Neuronal stem cell (in vitro differentiated cells): ENCODE measurements at regions not wholly inside any gene's neighbourhood (a gene's known extent, or its start where the extent isn't known, plus 50 kb on each side); places are given as distances from the start of the nearest gene placed in this dataset.
"Not testable (repeated sequence)": the region's sequence is repeated elsewhere in the genome, so short reads cannot be mapped to it uniquely, and the experiment has no call there.

Experiments used
- DNase-seq: peaks from one replicate; pipeline ENCODE4 v3.0.0-alpha.2; 2013; ENCODE audit warnings: low spot score
- H2AFZ ChIP-seq: one replicate; pipeline ENCODE4 v1.6.1; 2013; ENCODE audit warnings: mild to moderate bottlenecking, low read length, inconsistent platforms
- H2AK5ac ChIP-seq: 2 replicates; pipeline ENCODE4 v1.6.1; 2013; ENCODE audit warnings: low read depth, mild to moderate bottlenecking, inconsistent platforms, low read length, moderate library complexity, mixed read lengths
- H2BK120ac ChIP-seq: 2 replicates; pipeline ENCODE4 v1.6.1; 2013; ENCODE audit warnings: low read depth, mild to moderate bottlenecking, inconsistent platforms, low read length, moderate library complexity, mixed read lengths
- H2BK12ac ChIP-seq: one replicate; pipeline ENCODE4 v1.6.1; 2013; ENCODE audit warnings: low read length, inconsistent platforms
- H2BK15ac ChIP-seq: 2 replicates; pipeline ENCODE4 v1.6.1; 2013; ENCODE audit warnings: mild to moderate bottlenecking, low read length, inconsistent platforms, mixed read lengths
- H2BK5ac ChIP-seq: one replicate; pipeline ENCODE4 v1.6.1; 2013; ENCODE audit warnings: inconsistent platforms, mild to moderate bottlenecking, low read length, moderate library complexity
- H3K14ac ChIP-seq: one replicate; pipeline ENCODE4 v1.6.1; 2013; ENCODE audit warnings: low read length, inconsistent platforms
- H3K18ac ChIP-seq: 2 replicates; pipeline ENCODE4 v1.6.1; 2013; ENCODE audit warnings: low read length, inconsistent platforms
- H3K23ac ChIP-seq: 2 replicates; pipeline ENCODE4 v1.6.1; 2013; ENCODE audit warnings: low read depth, mild to moderate bottlenecking, mixed read lengths, low read length, inconsistent platforms; ENCODE audit not compliant: poor library complexity
- H3K27ac ChIP-seq: replicated peaks from 3 replicates; pipeline ENCODE4 v1.5.1; 2013; ENCODE audit warnings: low read length, inconsistent platforms
- H3K27me3 ChIP-seq, 3 experiments: 2 replicates each; pipeline ENCODE4 v1.6.1; 2013; ENCODE audit warnings: low read length in 3 of 3, mild to moderate bottlenecking in 2 of 3, inconsistent platforms in 1 of 3, low read depth in 1 of 3, mixed read lengths in 1 of 3, moderate library complexity in 1 of 3; ENCODE audit not compliant: control insufficient read depth in 3 of 3, insufficient read depth in 3 of 3
- H3K36me3 ChIP-seq, 2 donors: replicated peaks in 1 of 2; 2 replicates each; pipeline ENCODE4 v1.6.1; 2013; ENCODE audit warnings: low read length in 2 of 2; ENCODE audit not compliant: control insufficient read depth in 2 of 2, insufficient read depth in 2 of 2
- H3K4ac ChIP-seq: 2 replicates; pipeline ENCODE4 v1.6.1; 2013; ENCODE audit warnings: inconsistent platforms, mild to moderate bottlenecking, low read length, moderate library complexity
- H3K4me1 ChIP-seq, 2 donors: 1 replicate in 1 of 2; 2 replicates in 1 of 2; pipeline ENCODE4 v1.6.1; 2013; ENCODE audit warnings: low read length in 2 of 2, low read depth in 1 of 2; ENCODE audit not compliant: control insufficient read depth in 2 of 2, insufficient read depth in 1 of 2
- H3K4me2 ChIP-seq: one replicate; pipeline ENCODE4 v1.6.1; 2013; ENCODE audit warnings: mild to moderate bottlenecking, low read length, inconsistent platforms; ENCODE audit not compliant: insufficient read depth, poor library complexity, severe bottlenecking
- H3K4me3 ChIP-seq, 2 donors: 2 replicates each; pipeline ENCODE4 v1.5.1; 2013; ENCODE audit warnings: low read length in 2 of 2, mild to moderate bottlenecking in 2 of 2, inconsistent platforms in 1 of 2, moderate library complexity in 1 of 2
- H3K79me1 ChIP-seq: one replicate; pipeline ENCODE4 v1.6.1; 2013; ENCODE audit warnings: low read depth, mild to moderate bottlenecking, inconsistent platforms, low read length, moderate library complexity
- H3K9ac ChIP-seq: one replicate; pipeline ENCODE4 v1.6.1; 2013; ENCODE audit warnings: mild to moderate bottlenecking, low read depth, low read length, inconsistent platforms; ENCODE audit not compliant: poor library complexity
- H3K9me3 ChIP-seq, 2 donors: replicated peaks in 1 of 2; 2 replicates each; pipeline versions ENCODE3 to v1.6.1; 2013; ENCODE audit warnings: low read length in 2 of 2, mild to moderate bottlenecking in 2 of 2, inconsistent platforms in 1 of 2, low read depth in 1 of 2, mixed read lengths in 1 of 2, moderate library complexity in 1 of 2; ENCODE audit not compliant: control insufficient read depth in 2 of 2, insufficient read depth in 1 of 2
- H4K8ac ChIP-seq: one replicate; pipeline ENCODE4 v1.6.1; 2013; ENCODE audit warnings: low read depth, mild to moderate bottlenecking, inconsistent platforms, low read length, moderate library complexity
- H4K91ac ChIP-seq: one replicate; pipeline ENCODE4 v1.6.1; 2013; ENCODE audit warnings: low read length, low read depth, mild to moderate bottlenecking, inconsistent platforms; ENCODE audit not compliant: poor library complexity
- WGBS, 2 donors: extraction: QIAGEN DNeasy Blood & Tissue Kit; methylation state at CpG; one replicate each; pipeline ENCODE4 v1.1.7; 2013; ENCODE audit warnings: missing lambda C conversion rate in 2 of 2, mixed read lengths in 1 of 2; ENCODE audit not compliant: insufficient read length in 2 of 2, insufficient replicate concordance in 1 of 2; ENCODE audit errors: extremely low coverage in 2 of 2; 5-methylcytosine and 5-hydroxymethylcytosine counted together

GRCh38 chr16:60771138-60771537, 1265.1 kb downstream of the CDH8 start:
- H4K8ac ChIP-seq = no peak overlapping the region

DNA sequence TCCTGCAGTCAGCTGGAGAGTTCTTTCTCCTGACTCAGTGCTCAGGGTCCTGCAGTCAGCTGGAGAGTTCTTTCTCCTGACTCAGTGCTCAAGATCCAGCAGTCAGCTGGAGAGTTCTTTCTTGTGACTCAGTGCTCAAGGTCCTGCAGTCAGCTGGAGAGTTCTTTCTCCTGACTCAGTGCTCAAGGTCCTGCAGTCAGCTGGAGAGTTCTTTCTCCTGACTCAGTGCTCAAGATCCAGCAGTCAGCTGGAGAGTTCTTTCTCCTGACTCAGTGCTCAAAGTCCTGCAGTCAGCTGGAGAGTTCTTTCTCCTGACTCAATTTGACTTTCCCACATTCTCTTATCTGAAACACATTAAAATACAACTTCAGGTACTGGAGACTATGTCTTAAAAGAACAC, 1265.9 kb downstream of the CDH8 start:
- not testable (repeated sequence) for DNase-seq, H3K4me3 ChIP-seq, H3K27me3 ChIP-seq, H4K91ac ChIP-seq, H3K4ac ChIP-seq, H3K4me2 ChIP-seq, H3K79me1 ChIP-seq, H2AFZ ChIP-seq, H3K27ac ChIP-seq, H3K9me3 ChIP-seq, H3K4me1 ChIP-seq, H3K18ac ChIP-seq, H2BK5ac ChIP-seq, H2AK5ac ChIP-seq, H2BK120ac ChIP-seq, H4K8ac ChIP-seq, H3K9ac ChIP-seq, H2BK15ac ChIP-seq, H2BK12ac ChIP-seq, H3K14ac ChIP-seq, H3K36me3 ChIP-seq, H3K23ac ChIP-seq

More at GRCh38 chr16:60771138-60771537, 1265.1 kb downstream of the CDH8 start:
- no peak overlapping the region for H2BK5ac ChIP-seq
- H3K4me3 ChIP-seq = no peak overlapping the region
- no peak overlapping the region for H3K27ac ChIP-seq
- H4K91ac ChIP-seq = no peak overlapping the region
- WGBS, 2 donors = no CpG with 5 or more reads among the region's 4 CpGs
- no peak overlapping the region for H3K18ac ChIP-seq
- no peak overlapping the region for H2AFZ ChIP-seq
- no peak overlapping the region for H2BK15ac ChIP-seq
- H3K14ac ChIP-seq = no peak overlapping the region
- no peaks in the 10 kb centered on the region for H3K4me1 ChIP-seq
- no peak overlapping the region for H3K4me2 ChIP-seq
- no peak overlapping the region for H2BK12ac ChIP-seq
- H3K23ac ChIP-seq = no peak overlapping the region
- H3K79me1 ChIP-seq = no peaks in the 10 kb centered on the region
- DNase-seq = no peak
- H3K9ac ChIP-seq = no peak overlapping the region
- H2BK120ac ChIP-seq = no peak overlapping the region
- no peak overlapping the region for H3K4ac ChIP-seq
- H3K36me3 ChIP-seq = no peaks in the 10 kb centered on the region
- no peak overlapping the region for H2AK5ac ChIP-seq
- no peaks in the 10 kb centered on the region for H3K27me3 ChIP-seq
- H3K9me3 ChIP-seq = peaks cover 0 to 2% of the 10 kb centered on the region in 2 donors

- Histone ChIP-seq H3K9ac (no peak overlapping the region), H4K8ac (no peak overlapping the region), H3K4me1 (no peaks in the 10 kb centered on the region), H3K18ac (no peak overlapping the region), H3K23ac (no peak overlapping the region), H2BK5ac (no peak overlapping the region), H2BK120ac (no peak overlapping the region), H3K79me1 (no peaks in the 10 kb centered on the region), H3K14ac (no peak overlapping the region), H3K4me3 (no peak overlapping the region), H2AK5ac (no peak overlapping the region), H2AFZ (no peak overlapping the region), H4K91ac (no peak overlapping the region), H3K36me3 (no peaks in the 10 kb centered on the region), H3K27ac (no peak overlapping the region), H3K4ac (no peak overlapping the region), H2BK15ac (no peak overlapping the region), H2BK12ac (no peak overlapping the region), H3K27me3 (no peaks in the 10 kb centered on the region), H3K4me2 (no peak overlapping the region), H3K9me3 (no peaks in the 10 kb centered on the region)
- DNase-seq = no peak
- WGBS, 2 donors = no CpG with 5 or more reads among the region's 4 CpGs
These were observed 1272.4 kb downstream of the CDH8 start for GRCh38 chr16:60763869-60764268.

DNA sequence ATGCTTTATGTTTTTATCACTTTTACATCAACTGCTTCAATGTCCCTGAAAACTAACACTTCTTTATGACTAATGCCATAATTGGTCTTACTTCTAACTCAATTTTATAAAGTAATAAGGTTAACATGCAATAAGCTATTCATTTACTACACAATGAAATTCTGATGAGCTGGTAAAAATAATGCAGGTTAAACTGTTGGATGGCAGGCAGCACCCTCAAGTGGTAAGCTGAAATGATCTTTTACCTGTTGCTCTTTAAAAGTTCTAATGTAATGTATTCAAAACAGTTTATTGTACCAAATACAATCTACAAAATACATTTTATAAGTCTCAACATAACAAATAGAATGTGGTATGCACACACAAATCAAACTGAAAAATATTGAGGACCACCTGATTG, 1280.3 kb downstream of the CDH8 start:
- Histone ChIP-seq H2AK5ac (no peak overlapping the region), H3K36me3 (no peaks in the 10 kb centered on the region), H3K4me2 (no peak overlapping the region), H2BK15ac (no peak overlapping the region), H3K23ac (no peak overlapping the region), H4K91ac (no peak overlapping the region), H2BK120ac (no peak overlapping the region), H3K18ac (no peak overlapping the region), H2AFZ (no peak overlapping the region), H3K4me1 (no peaks in the 10 kb centered on the region), H3K4ac (no peak overlapping the region), H2BK12ac (no peak overlapping the region), H2BK5ac (no peak overlapping the region), H3K14ac (no peak overlapping the region), H4K8ac (no peak overlapping the region), H3K27ac (no peak overlapping the region), H3K9ac (no peak overlapping the region), H3K27me3 (no peaks in the 10 kb centered on the region), H3K79me1 (no peaks in the 10 kb centered on the region), H3K9me3 (no peaks in the 10 kb centered on the region), H3K4me3 (no peak overlapping the region)
- no peak for DNase-seq
